Mammary epithelial cell (primary cell): ENCODE measurements at regions not wholly inside any gene's neighbourhood (a gene's known extent, or its start where the extent isn't known, plus 50 kb on each side); places are given as distances from the start of the nearest gene placed in this dataset.

ENCODE experiments used
- CTCF ChIP-seq, 2 donors: IDR thresholded peaks in 1 of 2; conservative IDR thresholded peaks in 1 of 2; 2 replicates each; pipeline ENCODE4 v1.5.1; 2011 to 2012; ENCODE audit warnings: inconsistent platforms in 2 of 2, low read length in 2 of 2, mild to moderate bottlenecking in 2 of 2, control low read depth in 1 of 2, low read depth in 1 of 2; ENCODE audit not compliant: insufficient read depth in 1 of 2; ENCODE audit errors: extremely low read depth in 1 of 2
- EZH2 ChIP-seq: IDR thresholded peaks from 2 replicates; pipeline ENCODE4 v1.6.1; 2012; ENCODE audit warnings: low read length, inconsistent platforms, borderline replicate concordance

- TF ChIP-seq CTCF (conservative IDR thresholded peaks at IDR 0.05 in 1 of 2, IDR thresholded peaks at IDR 0.05 in 1 of 2; ENCODE audit: extremely low read depth in 1 of 2, insufficient read depth in 1 of 2, low read depth in 1 of 2, low read length in 2 of 2) (no peak), EZH2 (no peak)
Observed at GRCh38 chr13:54356209-54356608, 1327.6 kb downstream of the OLFM4 start.
